ENCODE measurements at regions not wholly inside any gene's neighbourhood (a gene's known extent, or its start where the extent isn't known, plus 50 kb on each side); places are given as distances from the start of the nearest gene placed in this dataset.

DNA sequence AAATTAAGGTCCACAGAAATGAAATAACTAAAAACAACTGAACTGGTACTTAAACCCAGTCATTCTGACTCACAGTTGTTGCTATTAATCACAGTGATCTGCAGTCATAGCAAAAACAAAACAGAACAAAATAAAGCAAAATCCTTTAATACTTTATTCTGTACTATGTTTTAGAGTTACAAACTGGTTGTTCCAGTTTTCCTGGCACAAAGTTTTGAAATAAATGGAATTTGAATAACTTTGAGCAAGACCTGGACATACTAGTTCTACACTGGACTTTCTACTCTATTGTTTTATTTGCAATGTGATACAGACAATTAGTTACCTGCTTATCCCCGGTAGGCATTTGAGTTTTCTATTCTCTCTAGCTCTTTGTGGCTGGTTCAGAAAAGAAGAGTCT, 147.9 kb downstream of the DMRT2 start:
- no peaks in the 10 kb centered on the region for H3K9me3 ChIP-seq
- no peak for DNase-seq
- no peaks in the 10 kb centered on the region for H3K4me1 ChIP-seq
- no peak overlapping the region for H3K4me3 ChIP-seq
- WGBS, 2 donors = 88 to 91% methylated on average over 1 of the region's 1 CpG
- intact Hi-C loops (cut with DNase I; ENCODE audit: low total_unique reads) = no loop called here
- H3K27ac ChIP-seq = no peak overlapping the region
- H3K36me3 ChIP-seq (ENCODE audit: low read depth, missing control alignments) = no peaks in the 10 kb centered on the region
- no peaks in the 10 kb centered on the region for H3K27me3 ChIP-seq
- no peak for TF ChIP-seq POLR2A (IDR thresholded peaks at IDR 0.05)
- TF ChIP-seq, protein P1, sequence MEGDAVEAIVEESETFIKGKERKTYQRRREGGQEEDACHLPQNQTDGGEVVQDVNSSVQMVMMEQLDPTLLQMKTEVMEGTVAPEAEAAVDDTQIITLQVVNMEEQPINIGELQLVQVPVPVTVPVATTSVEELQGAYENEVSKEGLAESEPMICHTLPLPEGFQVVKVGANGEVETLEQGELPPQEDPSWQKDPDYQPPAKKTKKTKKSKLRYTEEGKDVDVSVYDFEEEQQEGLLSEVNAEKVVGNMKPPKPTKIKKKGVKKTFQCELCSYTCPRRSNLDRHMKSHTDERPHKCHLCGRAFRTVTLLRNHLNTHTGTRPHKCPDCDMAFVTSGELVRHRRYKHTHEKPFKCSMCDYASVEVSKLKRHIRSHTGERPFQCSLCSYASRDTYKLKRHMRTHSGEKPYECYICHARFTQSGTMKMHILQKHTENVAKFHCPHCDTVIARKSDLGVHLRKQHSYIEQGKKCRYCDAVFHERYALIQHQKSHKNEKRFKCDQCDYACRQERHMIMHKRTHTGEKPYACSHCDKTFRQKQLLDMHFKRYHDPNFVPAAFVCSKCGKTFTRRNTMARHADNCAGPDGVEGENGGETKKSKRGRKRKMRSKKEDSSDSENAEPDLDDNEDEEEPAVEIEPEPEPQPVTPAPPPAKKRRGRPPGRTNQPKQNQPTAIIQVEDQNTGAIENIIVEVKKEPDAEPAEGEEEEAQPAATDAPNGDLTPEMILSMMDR (IDR thresholded peaks at IDR 0.05) = no peak

DNA sequence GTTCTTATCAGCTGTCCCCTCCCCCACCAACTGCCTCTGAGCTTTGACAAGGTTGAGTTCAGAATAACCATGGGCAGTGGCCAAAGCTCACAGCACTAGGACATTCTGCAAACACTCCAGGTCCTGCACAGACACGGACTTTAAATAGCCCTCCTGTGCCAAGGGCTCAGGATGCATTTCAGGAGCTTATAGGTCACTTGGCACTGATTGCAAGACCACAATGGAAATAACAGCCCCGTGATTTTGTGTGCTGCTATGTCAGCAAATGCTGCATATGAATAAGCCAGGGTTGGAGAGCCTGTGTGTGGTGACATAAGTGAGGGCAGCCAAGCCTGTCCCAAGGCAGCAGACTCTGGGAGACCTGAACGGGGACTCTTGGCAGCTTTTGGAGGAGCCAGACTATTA, 150.7 kb downstream of the DMRT2 start:
- intact Hi-C loops (cut with DNase I; ENCODE audit: low total_unique reads) = no loop called here
- DNase-seq = no peak
- H3K36me3 ChIP-seq (ENCODE audit: low read depth, missing control alignments) = no peaks in the 10 kb centered on the region
- no peak for TF ChIP-seq POLR2A (IDR thresholded peaks at IDR 0.05)
- TF ChIP-seq, protein P1 (IDR thresholded peaks at IDR 0.05) = no peak
- H3K27ac ChIP-seq = no peak overlapping the region
- no peak overlapping the region for H3K4me3 ChIP-seq
- no peaks in the 10 kb centered on the region for H3K9me3 ChIP-seq
- no peaks in the 10 kb centered on the region for H3K27me3 ChIP-seq
- no peaks in the 10 kb centered on the region for H3K4me1 ChIP-seq
- 60 to 63% methylated on average over 3 of the region's 3 CpGs for WGBS, 2 donors

DNA sequence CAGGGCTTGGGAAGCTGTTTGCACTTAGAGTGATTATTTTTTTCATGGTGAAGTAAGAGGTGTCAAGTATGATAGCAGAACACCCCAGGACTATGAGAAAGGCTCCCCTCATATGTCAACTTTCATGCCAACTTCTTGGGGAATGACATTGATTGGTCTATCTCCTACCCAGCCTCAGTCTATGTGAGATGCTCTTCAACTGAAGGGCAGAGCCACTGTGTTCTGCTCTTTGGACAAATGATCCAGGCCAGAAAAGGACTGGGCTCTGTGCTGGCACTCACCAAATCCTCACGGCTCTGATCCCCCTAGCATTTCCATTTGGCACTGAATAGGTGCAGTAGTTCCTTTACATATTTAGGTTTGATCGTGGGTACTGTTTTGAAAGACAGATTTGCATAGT, 151.1 kb downstream of the DMRT2 start:
- Histone ChIP-seq H3K27ac (no peak overlapping the region), H3K27me3 (no peaks in the 10 kb centered on the region), H3K4me3 (no peak overlapping the region), H3K9me3 (no peaks in the 10 kb centered on the region), H3K36me3 (ENCODE audit: low read depth, missing control alignments) (no peaks in the 10 kb centered on the region), H3K4me1 (no peaks in the 10 kb centered on the region)
- no peak for DNase-seq
- WGBS, 2 donors = 53 to 56% methylated on average over 2 of the region's 2 CpGs
- TF ChIP-seq POLR2A (IDR thresholded peaks at IDR 0.05) = no peak
- TF ChIP-seq, protein P1 (IDR thresholded peaks at IDR 0.05) = no peak
- intact Hi-C loops (cut with DNase I; ENCODE audit: low total_unique reads) = no loop called here

DNA sequence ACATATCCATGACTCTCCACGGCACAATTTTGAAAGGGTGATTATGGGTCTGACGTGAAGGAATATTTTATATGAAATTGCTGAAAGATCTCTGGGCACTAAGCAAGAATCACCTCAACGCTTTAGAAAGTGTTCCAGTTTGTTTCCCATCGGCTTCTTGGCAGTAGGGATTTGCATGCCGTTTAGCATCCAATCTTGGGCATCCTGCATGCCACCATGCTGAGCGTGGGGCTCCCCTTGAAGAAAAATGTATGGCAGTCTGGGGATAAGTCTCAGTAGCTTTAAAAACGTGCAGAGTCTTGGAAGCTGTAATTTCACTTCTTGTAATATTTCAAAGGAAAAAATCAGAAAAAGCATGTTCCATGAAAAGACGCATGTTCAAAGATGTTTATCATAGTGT, 151.7 kb downstream of the DMRT2 start:
- no peak for DNase-seq
- Histone ChIP-seq H3K27me3 (no peaks in the 10 kb centered on the region), H3K36me3 (ENCODE audit: low read depth, missing control alignments) (no peaks in the 10 kb centered on the region), H3K27ac (no peak overlapping the region), H3K9me3 (no peaks in the 10 kb centered on the region), H3K4me1 (no peaks in the 10 kb centered on the region), H3K4me3 (no peak overlapping the region)
- 62 to 69% methylated on average over 8 of the region's 8 CpGs for WGBS, 2 donors
- TF ChIP-seq POLR2A (IDR thresholded peaks at IDR 0.05) = no peak
- TF ChIP-seq, protein P1 (IDR thresholded peaks at IDR 0.05) = no peak
- intact Hi-C loops (cut with DNase I; ENCODE audit: low total_unique reads) = no loop called here

DNA sequence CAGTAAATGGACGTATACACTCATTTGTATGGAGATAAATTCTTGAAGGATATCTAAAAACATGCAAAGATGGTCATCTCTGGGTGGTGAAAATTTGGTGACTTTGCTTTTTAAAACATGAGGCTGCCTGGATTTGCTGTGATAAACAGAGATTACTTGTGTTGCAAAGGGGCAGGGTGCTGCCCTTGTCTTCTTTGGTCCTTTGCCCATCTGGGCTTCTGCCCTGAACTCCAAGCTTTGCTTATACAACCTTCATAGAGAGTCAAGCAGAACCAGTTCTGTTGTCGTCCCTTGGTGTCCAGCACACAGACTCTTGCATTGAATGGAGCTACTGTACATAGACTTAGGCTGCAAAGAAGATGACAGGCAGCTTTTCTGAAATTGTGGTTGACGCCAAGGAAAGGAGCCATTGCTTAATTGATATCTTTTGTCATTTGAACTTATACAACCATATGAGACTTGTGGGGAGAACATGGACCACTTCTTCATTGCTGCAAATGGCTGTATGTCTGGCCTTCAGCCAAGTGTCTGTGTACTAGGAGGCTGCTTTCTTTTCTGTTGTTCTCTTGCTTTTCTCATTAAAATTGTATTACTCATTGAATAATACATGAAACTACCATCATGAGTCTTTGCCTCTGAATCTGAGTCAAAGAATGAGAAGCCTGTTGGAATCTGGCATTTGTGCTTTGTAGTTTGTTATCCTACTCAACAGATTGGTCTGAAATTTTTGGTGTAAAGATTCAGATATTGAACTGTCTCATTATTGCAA, 152.5 kb downstream of the DMRT2 start:
- no peaks in the 10 kb centered on the region for H3K36me3 ChIP-seq (ENCODE audit: low read depth, missing control alignments)
- intact Hi-C loops (cut with DNase I; ENCODE audit: low total_unique reads) = no loop called here
- no peaks in the 10 kb centered on the region for H3K4me1 ChIP-seq
- no peak for DNase-seq
- no peak overlapping the region for H3K4me3 ChIP-seq
- H3K27me3 ChIP-seq = no peaks in the 10 kb centered on the region
- 70 to 75% methylated on average over 3 of the region's 3 CpGs for WGBS, 2 donors
- TF ChIP-seq, protein P1 (IDR thresholded peaks at IDR 0.05) = no peak
- no peak for TF ChIP-seq POLR2A (IDR thresholded peaks at IDR 0.05)
- no peak overlapping the region for H3K27ac ChIP-seq
- H3K9me3 ChIP-seq = no peaks in the 10 kb centered on the region

Data from testis (tissue), 2 donors.